Endothelial cell of umbilical vein (primary cell): ENCODE measurements at regions not wholly inside any gene's neighbourhood (a gene's known extent, or its start where the extent isn't known, plus 50 kb on each side); places are given as distances from the start of the nearest gene placed in this dataset.
A peak's percentile ranks its signal among the peaks of the same experiment; 100 is the strongest.

ENCODE experiments used
- BruUV-seq: library from RNA; stranded (reverse); fragments of 400-500 nt; replicated peaks from 2 replicates; lab custom pipeline; 2021; lab: Mats Ljungman, UMichigan
- CTCF ChIA-PET: fragments of 300-600, 350-600 bp; sonication (Branson Sonifier 250); formaldehyde crosslinking; loops from one replicate; lab custom pipeline; 2021; ENCODE audit warnings: antibody characterized with exemption, inconsistent platforms; lab: Charles Lee
- POLR2A ChIA-PET: fragments of 300-600, 350-600 bp; sonication (Branson Sonifier 250); formaldehyde crosslinking; loops from one replicate; lab custom pipeline; 2021; ENCODE audit warnings: antibody characterized with exemption, inconsistent platforms; lab: Charles Lee
- DNase-seq: peaks from one replicate; pipeline ENCODE4 v3.0.0-alpha.2; 2011; ENCODE audit warnings: low read depth, low spot score
- FAIRE-seq: peaks from 2 replicates; lab custom pipeline; 2011; peaks lifted over from hg19 to GRCh38; lab: Jason Lieb, UNC
- H2AFZ ChIP-seq: 2 replicates; pipeline ENCODE4 v1.6.0; 2012; ENCODE audit warnings: low read depth, low read length, control low read depth, inconsistent platforms
- H3K27ac ChIP-seq: 2 replicates; pipeline ENCODE4 v1.5.1; 2011; ENCODE audit warnings: low read depth, mild to moderate bottlenecking, control low read depth, low read length, moderate library complexity; ENCODE audit not compliant: insufficient read depth
- H3K27me3 ChIP-seq, 2 experiments: 2 replicates each; pipeline versions ENCODE4 v1.6.0 to v1.6.1; 2011; ENCODE audit warnings: low read length in 2 of 2, mixed read lengths in 1 of 2; ENCODE audit not compliant: control insufficient read depth in 2 of 2, insufficient read depth in 2 of 2
- H3K36me3 ChIP-seq, 2 experiments: 2 replicates in 1 of 2; 3 replicates in 1 of 2; pipeline ENCODE4 v1.5.1; 2011; ENCODE audit warnings: low read length in 2 of 2, mild to moderate bottlenecking in 1 of 2, moderate library complexity in 1 of 2; ENCODE audit not compliant: control insufficient read depth in 2 of 2, insufficient read depth in 2 of 2; ENCODE audit errors: extremely low read depth in 1 of 2
- H3K4me1 ChIP-seq: 3 replicates; pipeline ENCODE4 v1.5.1; 2011; ENCODE audit warnings: mild to moderate bottlenecking, low read length; ENCODE audit not compliant: control insufficient read depth, insufficient read depth; ENCODE audit errors: extremely low read depth
- H3K4me2 ChIP-seq: 2 replicates; pipeline ENCODE4 v1.6.1; 2011; ENCODE audit warnings: low read length, control low read depth, mixed read lengths; ENCODE audit not compliant: insufficient read depth
- H3K4me3 ChIP-seq, 3 experiments: fragments of 200-600 bp in 1 of 3; sonication (generic), shearing (Covaris generic) in 1 of 3; replicated peaks in 1 of 3; 2 replicates each; pipeline ENCODE4 v1.5.1; 2011 to 2016; ENCODE audit warnings: control low read depth in 3 of 3, low read length in 3 of 3, mild to moderate bottlenecking in 2 of 3, inconsistent platforms in 1 of 3, low read depth in 1 of 3, moderate library complexity in 1 of 3; ENCODE audit not compliant: insufficient read depth in 1 of 3
- H3K79me2 ChIP-seq: 2 replicates; pipeline ENCODE4 v1.6.0; 2012; ENCODE audit warnings: low read length, inconsistent platforms; ENCODE audit not compliant: control insufficient read depth, insufficient read depth
- H3K9ac ChIP-seq: replicated peaks from 2 replicates; pipeline ENCODE3; 2011; ENCODE audit warnings: low read length, control low read depth; ENCODE audit not compliant: insufficient read depth; ENCODE audit errors: extremely low read depth
- H3K9me1 ChIP-seq: replicated peaks from 3 replicates; pipeline ENCODE4 v1.6.0; 2011; ENCODE audit warnings: mild to moderate bottlenecking, low read length; ENCODE audit not compliant: control insufficient read depth, insufficient read depth; ENCODE audit errors: extremely low read depth
- H3K9me3 ChIP-seq: replicated peaks from 2 replicates; pipeline ENCODE4 v1.5.1; 2012; ENCODE audit warnings: low read length, inconsistent platforms; ENCODE audit not compliant: control insufficient read depth, insufficient read depth
- H4K20me1 ChIP-seq: replicated peaks from 2 replicates; pipeline ENCODE3; 2011; ENCODE audit warnings: mild to moderate bottlenecking, low read length; ENCODE audit not compliant: control insufficient read depth, insufficient read depth; ENCODE audit errors: extremely low read depth
- EZH2 ChIP-seq: IDR thresholded peaks from 2 replicates; pipeline ENCODE4 v1.6.1; 2012; ENCODE audit warnings: borderline replicate concordance, low read depth, mild to moderate bottlenecking, moderate library complexity, low read length, inconsistent platforms; ENCODE audit not compliant: severe bottlenecking
- JUN ChIP-seq: IDR thresholded peaks from 2 replicates; pipeline ENCODE4 v1.6.1; 2011; ENCODE audit warnings: borderline replicate concordance, low read depth; ENCODE audit not compliant: insufficient read length, insufficient read depth
- MYC ChIP-seq: IDR thresholded peaks from one replicate; pipeline ENCODE4 v1.6.1; 2011; ENCODE audit warnings: mild to moderate bottlenecking, low read depth, low read length
- POLR2A ChIP-seq: IDR thresholded peaks from 2 replicates; pipeline ENCODE4 v1.6.1; 2012; ENCODE audit warnings: low read depth, mild to moderate bottlenecking, control low read depth, low read length
- POLR2AphosphoS5 ChIP-seq: IDR thresholded peaks from 2 replicates; pipeline ENCODE4 v1.6.1; 2012; ENCODE audit warnings: low read depth, mild to moderate bottlenecking, control low read depth, low read length, moderate library complexity; ENCODE audit not compliant: insufficient read depth
- dilution Hi-C: fragments of 300-500 bp; cut with MboI; formaldehyde crosslinking; loops from one replicate; pipeline ENCODE4 v1.15.0; 2019; ENCODE audit warnings: low sequenced_read_pairs; ENCODE audit not compliant: extremely low pct_ligation_motif_present
- intact Hi-C: fragments of 100-400 bp; cut with micrococcal nuclease; formaldehyde crosslinking; loops from one replicate; pipeline ENCODE4 v1.10.0; 2022
- TF ChIP-seq, protein P1 (sequence below): IDR thresholded peaks from 2 replicates; pipeline ENCODE4 v1.6.1; 2011; ENCODE audit not compliant: insufficient read depth, insufficient read length
- TF ChIP-seq, protein P2 (sequence below), 2 donors: IDR thresholded peaks; 1 replicate in 1 of 2; 2 replicates in 1 of 2; pipeline ENCODE4 v1.5.1; 2011; ENCODE audit warnings: low read length in 2 of 2, mild to moderate bottlenecking in 2 of 2, moderate library complexity in 2 of 2, control low read depth in 1 of 2, inconsistent platforms in 1 of 2, low read depth in 1 of 2; ENCODE audit not compliant: insufficient read depth in 1 of 2; ENCODE audit errors: extremely low read depth in 1 of 2

DNA sequence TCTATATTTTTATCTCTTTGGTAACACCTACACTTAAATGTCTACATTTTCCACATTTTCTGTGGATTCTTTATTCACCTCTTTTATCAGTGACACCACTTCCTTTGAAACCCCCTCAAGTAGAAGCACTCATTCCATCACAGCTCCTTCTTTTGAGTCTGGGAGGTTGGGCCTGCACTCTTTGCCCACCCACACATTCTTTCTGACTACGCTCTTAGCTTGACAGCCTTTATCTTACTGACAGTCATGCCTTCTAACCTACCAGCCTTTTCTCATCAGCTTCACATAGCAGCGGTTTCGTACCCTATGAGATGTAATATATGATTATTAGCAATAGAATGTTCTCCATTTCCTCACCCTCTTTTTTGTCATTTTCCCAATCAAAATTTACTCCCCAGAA, 151.9 kb downstream of the TNFSF18 start:
- H3K27ac ChIP-seq, result peak overlapping the region; percentile 89
- H3K27me3 ChIP-seq, result no peaks in the 10 kb centered on the region
- ChIA-PET POLR2A (interaction anchor here (1.1 to 1.6 kb wide), 3 partner anchors 8 to 308 kb away, joined by 4 to 6 read pairs (median 4); partner anchors contain the start of gene TNFSF4), CTCF (interaction anchor here (1.2 to 1.3 kb wide), 4 partner anchors 11 to 304 kb away, joined by 3 to 7 read pairs (median 4); no protein-coding TSS in a partner anchor)
- FAIRE-seq (no peak), DNase-seq (no peak)
- no TSS peak for BruUV-seq
- no peaks in the 10 kb centered on the region for H3K79me2 ChIP-seq
- no peak for TF ChIP-seq MYC
- no peak for TF ChIP-seq EZH2
- TF ChIP-seq, protein P1, sequence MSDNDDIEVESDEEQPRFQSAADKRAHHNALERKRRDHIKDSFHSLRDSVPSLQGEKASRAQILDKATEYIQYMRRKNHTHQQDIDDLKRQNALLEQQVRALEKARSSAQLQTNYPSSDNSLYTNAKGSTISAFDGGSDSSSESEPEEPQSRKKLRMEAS, result no peak
- TF ChIP-seq JUN, result no peak
- TF ChIP-seq POLR2AphosphoS5, result no peak
- TF ChIP-seq, protein P2, sequence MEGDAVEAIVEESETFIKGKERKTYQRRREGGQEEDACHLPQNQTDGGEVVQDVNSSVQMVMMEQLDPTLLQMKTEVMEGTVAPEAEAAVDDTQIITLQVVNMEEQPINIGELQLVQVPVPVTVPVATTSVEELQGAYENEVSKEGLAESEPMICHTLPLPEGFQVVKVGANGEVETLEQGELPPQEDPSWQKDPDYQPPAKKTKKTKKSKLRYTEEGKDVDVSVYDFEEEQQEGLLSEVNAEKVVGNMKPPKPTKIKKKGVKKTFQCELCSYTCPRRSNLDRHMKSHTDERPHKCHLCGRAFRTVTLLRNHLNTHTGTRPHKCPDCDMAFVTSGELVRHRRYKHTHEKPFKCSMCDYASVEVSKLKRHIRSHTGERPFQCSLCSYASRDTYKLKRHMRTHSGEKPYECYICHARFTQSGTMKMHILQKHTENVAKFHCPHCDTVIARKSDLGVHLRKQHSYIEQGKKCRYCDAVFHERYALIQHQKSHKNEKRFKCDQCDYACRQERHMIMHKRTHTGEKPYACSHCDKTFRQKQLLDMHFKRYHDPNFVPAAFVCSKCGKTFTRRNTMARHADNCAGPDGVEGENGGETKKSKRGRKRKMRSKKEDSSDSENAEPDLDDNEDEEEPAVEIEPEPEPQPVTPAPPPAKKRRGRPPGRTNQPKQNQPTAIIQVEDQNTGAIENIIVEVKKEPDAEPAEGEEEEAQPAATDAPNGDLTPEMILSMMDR (IDR thresholded peaks at IDR 0.05; ENCODE audit: extremely low read depth in 1 of 2, insufficient read depth in 1 of 2, low read depth in 1 of 2, low read length in 2 of 2), result no peak
- TF ChIP-seq POLR2A, result no peak
- H4K20me1 ChIP-seq, result no peaks in the 10 kb centered on the region
- H3K36me3 ChIP-seq, result no peaks in the 10 kb centered on the region
- dilution Hi-C loops (no loop called here), intact Hi-C loops (no loop called here)
- peaks cover 78% of the 10 kb centered on the region for H3K4me1 ChIP-seq
- H3K9me3 ChIP-seq, result no peaks in the 10 kb centered on the region
- no peak overlapping the region for H3K9ac ChIP-seq
- no peak overlapping the region for H3K4me2 ChIP-seq
- H3K4me3 ChIP-seq, result no peak overlapping the region
- peak overlapping the region; percentile 31 for H2AFZ ChIP-seq
- H3K9me1 ChIP-seq, result no peaks in the 10 kb centered on the region
